Left ventricle myocardium superior (tissue), 1 donor: ENCODE measurements at regions not wholly inside any gene's neighbourhood (a gene's known extent, or its start where the extent isn't known, plus 50 kb on each side); places are given as distances from the start of the nearest gene placed in this dataset.
A peak's percentile ranks its signal among the peaks of the same experiment; 100 is the strongest.

Source experiments
- ATAC-seq: fragments of 200-7000 bp; cut with Tn5 transposase; one replicate; pipeline ENCODE4 v1.9.1; 2020; ENCODE audit warnings: mild to moderate bottlenecking, moderate library complexity
- DNase-seq: peaks from one replicate; pipeline ENCODE4 v3.0.0-alpha.2; 2020
- intact Hi-C: fragments of 100-400 bp; cut with micrococcal nuclease; formaldehyde crosslinking; loops from one replicate; pipeline ENCODE4 v1.11.0; 2022
- donor health status: DM: no; HTN: yes; CAD: no; lungs with severe emphysema.

- peak; percentile 15 for ATAC-seq
- intact Hi-C loops: no loop called here
- DNase-seq: no peak
These were observed 486.2 kb upstream of the ZMIZ1 start for GRCh38 chr10:78582540-78582939.

- ATAC-seq (no peak), DNase-seq (no peak)
- intact Hi-C loops: no loop called here
These were observed 484.5 kb upstream of the ZMIZ1 start for GRCh38 chr10:78584266-78584665.

- DNase-seq (peak; percentile 43), ATAC-seq (peak; percentile 9)
- intact Hi-C loops: no loop called here
These were observed 484.1 kb upstream of the ZMIZ1 start for GRCh38 chr10:78584681-78585080.

- ATAC-seq (no peak), DNase-seq (no peak)
- intact Hi-C loops: no loop called here
These were observed 482.8 kb upstream of the ZMIZ1 start for GRCh38 chr10:78585952-78586351.

GRCh38 chr10:78588194-78588811 is 480.5 kb upstream of the ZMIZ1 start:
- ATAC-seq (peak; percentile 98), DNase-seq (peak; percentile 79)
- intact Hi-C loops: no loop called here

- intact Hi-C loops: no loop called here
These were observed 479.1 kb upstream of the ZMIZ1 start for GRCh38 chr10:78589687-78590086.

GRCh38 chr10:78591066-78591465 is 477.7 kb upstream of the ZMIZ1 start:
- DNase-seq (no peak), ATAC-seq (no peak)
- intact Hi-C loops: no loop called here

More at GRCh38 chr10:78589687-78590086, 479.1 kb upstream of the ZMIZ1 start:
- ATAC-seq: no peak
- no peak for DNase-seq

- DNase-seq: no peak
- peak; percentile 58 for ATAC-seq
- intact Hi-C loops: no loop called here
These were observed 474.1 kb upstream of the ZMIZ1 start for GRCh38 chr10:78594559-78595268.

GRCh38 chr10:78595269-78595619 is 473.5 kb upstream of the ZMIZ1 start:
- no peak for DNase-seq
- intact Hi-C loops: no loop called here
- ATAC-seq: no peak

GRCh38 chr10:78596556-78596955 is 472.2 kb upstream of the ZMIZ1 start:
- intact Hi-C loops: no loop called here

GRCh38 chr10:78597796-78598555 is 470.8 kb upstream of the ZMIZ1 start:
- intact Hi-C loops: no loop called here
- DNase-seq (no peak), ATAC-seq (no peak)

More at GRCh38 chr10:78596556-78596955, 472.2 kb upstream of the ZMIZ1 start:
- DNase-seq: no peak
- ATAC-seq: no peak

GRCh38 chr10:78599122-78599853 is 469.5 kb upstream of the ZMIZ1 start:
- no peak for ATAC-seq
- no peak for DNase-seq
- intact Hi-C loops: no loop called here

- intact Hi-C loops: no loop called here
These were observed 468.6 kb upstream of the ZMIZ1 start for GRCh38 chr10:78600121-78600665.

GRCh38 chr10:78600740-78601139 is 468.0 kb upstream of the ZMIZ1 start:
- no peak for ATAC-seq
- intact Hi-C loops: no loop called here
- no peak for DNase-seq

More at GRCh38 chr10:78600121-78600665, 468.6 kb upstream of the ZMIZ1 start:
- ATAC-seq (no peak), DNase-seq (no peak)

GRCh38 chr10:78602201-78602932 is 466.4 kb upstream of the ZMIZ1 start:
- intact Hi-C loops: no loop called here
- ATAC-seq (no peak), DNase-seq (no peak)

- DNase-seq: no peak
- intact Hi-C loops: no loop called here
- ATAC-seq: no peak
These were observed 464.5 kb upstream of the ZMIZ1 start for GRCh38 chr10:78604286-78604685.

GRCh38 chr10:78604721-78605120 is 464.0 kb upstream of the ZMIZ1 start:
- DNase-seq (no peak), ATAC-seq (no peak)
- intact Hi-C loops: no loop called here

- intact Hi-C loops: no loop called here
- no peak for ATAC-seq
- DNase-seq: no peak
These were observed 462.9 kb upstream of the ZMIZ1 start for GRCh38 chr10:78605800-78606350.
